Astrocyte of the spinal cord (primary cell): ENCODE measurements at regions not wholly inside any gene's neighbourhood (a gene's known extent, or its start where the extent isn't known, plus 50 kb on each side); places are given as distances from the start of the nearest gene placed in this dataset.

Experiments
- DNase-seq: peaks from one replicate; pipeline ENCODE4 v3.0.0; 2011; ENCODE audit warnings: low read depth, low spot score
- H3K4me3 ChIP-seq: 2 replicates; pipeline ENCODE4 v1.5.1; 2011; ENCODE audit warnings: low read depth, mild to moderate bottlenecking, low read length, moderate library complexity
- CTCF ChIP-seq: IDR thresholded peaks from 2 replicates; pipeline ENCODE4 v1.5.1; 2012; ENCODE audit warnings: low read depth, mild to moderate bottlenecking, low read length, inconsistent platforms
- in situ Hi-C: cut with HindIII; loops from 2 replicates; pipeline ENCODE4 v1.10.0; 2017; ENCODE audit warnings: low sequenced_read_pairs

DNA sequence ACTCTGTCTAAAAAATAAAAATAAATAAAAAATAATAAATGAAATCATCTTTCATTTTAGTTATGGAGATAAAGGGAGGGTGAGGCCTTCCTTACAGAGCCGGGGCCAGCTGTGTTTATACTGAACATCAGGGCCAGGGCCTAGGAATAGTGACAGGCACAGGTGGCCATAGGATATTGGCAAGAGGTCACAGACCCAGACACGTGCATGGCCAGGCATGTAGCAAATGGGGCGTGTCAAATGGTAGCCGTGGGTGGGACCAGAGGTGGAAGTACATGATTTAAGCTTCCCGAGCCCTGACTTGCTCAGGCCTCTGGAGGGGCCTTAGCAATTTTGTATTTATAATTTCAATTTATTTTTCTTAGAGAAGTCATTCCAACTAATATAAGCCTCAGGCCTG lies 353.0 kb downstream of the ANKRD30A start:
- TF ChIP-seq CTCF = no peak
- in situ Hi-C loops = no loop called here
- H3K4me3 ChIP-seq = no peak overlapping the region
- DNase-seq = no peak

- no peak for TF ChIP-seq CTCF
- in situ Hi-C loops = no loop called here
- H3K4me3 ChIP-seq = no peak overlapping the region
- no peak for DNase-seq
Measured at GRCh38 chr10:37476285-37476684, 350.9 kb downstream of the ANKRD30A start.

DNA sequence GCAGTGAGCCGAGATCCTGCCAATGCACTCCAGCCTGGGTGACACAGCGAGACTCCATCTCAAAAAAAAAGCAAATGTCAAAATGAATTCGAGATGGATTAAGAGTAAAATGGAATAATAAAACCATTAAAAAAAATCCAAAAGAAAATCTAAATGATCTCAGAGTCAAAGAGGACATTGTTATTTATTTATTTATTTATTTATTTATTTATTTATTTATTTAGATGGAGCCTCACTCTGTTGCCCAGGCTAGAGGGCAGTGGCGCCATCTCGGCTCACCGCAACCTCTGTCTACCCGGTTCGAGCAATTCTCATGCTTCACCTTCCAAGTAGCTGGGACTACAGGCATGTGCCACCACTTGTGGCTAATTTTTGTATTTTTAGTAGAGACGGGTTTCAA lies 349.2 kb downstream of the ANKRD30A start:
- in situ Hi-C loops = no loop called here
- no peak for DNase-seq
- no peak for TF ChIP-seq CTCF
- H3K4me3 ChIP-seq = no peak overlapping the region

GRCh38 chr10:37473906-37474305 lies 348.5 kb downstream of the ANKRD30A start:
- TF ChIP-seq CTCF = no peak
- DNase-seq = no peak
- in situ Hi-C loops = no loop called here
- H3K4me3 ChIP-seq = no peak overlapping the region

DNA sequence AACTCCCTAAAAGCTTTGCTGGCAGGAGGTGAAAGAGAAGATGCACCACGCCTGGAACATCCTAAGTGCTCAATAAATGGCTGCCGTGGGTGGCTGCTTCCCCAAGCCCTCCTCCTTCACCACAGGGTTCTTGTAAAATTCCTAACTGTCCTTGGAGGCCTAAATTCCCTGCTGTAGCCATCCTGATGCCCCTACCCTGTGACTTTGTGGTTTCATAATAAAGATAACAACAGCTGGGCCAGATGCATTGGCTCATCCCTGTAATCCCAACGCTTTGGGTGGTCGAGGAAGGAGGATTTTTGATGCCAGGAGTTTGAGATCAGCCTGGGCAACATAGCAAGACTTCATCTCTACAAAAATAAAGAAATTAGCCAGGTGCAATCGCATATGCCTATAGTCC lies 341.8 kb downstream of the ANKRD30A start:
- no peak for DNase-seq
- in situ Hi-C loops = no loop called here
- H3K4me3 ChIP-seq = no peak overlapping the region
- no peak for TF ChIP-seq CTCF

- no peak overlapping the region for H3K4me3 ChIP-seq
- DNase-seq = no peak
- in situ Hi-C loops = no loop called here
- TF ChIP-seq CTCF = no peak
Measured at GRCh38 chr10:37456456-37456855, 331.1 kb downstream of the ANKRD30A start.

DNA sequence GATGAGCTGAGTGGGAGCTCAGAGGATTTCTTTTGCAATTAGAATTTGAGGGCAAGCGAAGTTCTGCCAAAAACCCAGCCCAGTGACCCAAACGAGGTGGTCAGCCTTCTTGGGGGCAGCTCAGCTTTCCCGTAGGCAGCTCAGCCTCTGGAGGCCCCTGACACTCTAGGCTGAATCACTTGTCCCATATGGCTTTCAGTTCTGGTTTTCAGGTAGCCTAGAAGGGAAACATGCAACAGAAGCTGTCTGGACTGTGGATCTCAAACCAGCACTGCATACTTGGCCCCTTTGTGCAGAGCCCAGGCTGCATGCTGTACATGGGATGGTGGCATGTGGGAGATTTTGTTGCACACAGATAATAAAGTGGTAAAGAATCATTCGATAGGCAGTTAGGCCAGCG lies 322.8 kb downstream of the ANKRD30A start:
- DNase-seq = no peak
- no peak for TF ChIP-seq CTCF
- in situ Hi-C loops = no loop called here
- no peak overlapping the region for H3K4me3 ChIP-seq
